Mesendoderm (in vitro differentiated cells): ENCODE measurements at regions not wholly inside any gene's neighbourhood (a gene's known extent, or its start where the extent isn't known, plus 50 kb on each side); places are given as distances from the start of the nearest gene placed in this dataset.
A peak's percentile ranks its signal among the peaks of the same experiment; 100 is the strongest.

ENCODE experiments used
- DNase-seq: peaks from one replicate; pipeline ENCODE4 v3.0.0; 2013
- H2AK5ac ChIP-seq: 2 replicates; pipeline ENCODE4 v1.6.1; 2013; ENCODE audit warnings: low read length, inconsistent platforms
- H2BK120ac ChIP-seq: 2 replicates; pipeline ENCODE4 v1.6.1; 2013; ENCODE audit warnings: low read depth, mild to moderate bottlenecking, low read length, moderate library complexity, mixed read lengths
- H2BK15ac ChIP-seq: replicated peaks from 2 replicates; pipeline ENCODE4 v1.6.1; 2013; ENCODE audit warnings: low read depth, mild to moderate bottlenecking, moderate library complexity
- H2BK5ac ChIP-seq: 2 replicates; pipeline ENCODE4 v1.6.1; 2013; ENCODE audit warnings: low read length, inconsistent platforms
- H3K18ac ChIP-seq: 2 replicates; pipeline ENCODE4 v1.6.1; 2013; ENCODE audit warnings: mild to moderate bottlenecking, low read length, mixed read lengths
- H3K23ac ChIP-seq: one replicate; pipeline ENCODE4 v1.6.1; 2013; ENCODE audit warnings: low read length
- H3K27ac ChIP-seq: 2 replicates; pipeline ENCODE4 v1.5.1; 2013; ENCODE audit warnings: low read depth, mild to moderate bottlenecking, inconsistent platforms, low read length, moderate library complexity
- H3K27me3 ChIP-seq: 2 replicates; pipeline ENCODE4 v1.6.1; 2013; ENCODE audit warnings: low read length, control low read depth, mild to moderate bottlenecking, inconsistent platforms; ENCODE audit not compliant: insufficient read depth, poor library complexity
- H3K36me3 ChIP-seq: 2 replicates; pipeline ENCODE4 v1.6.1; 2013; ENCODE audit warnings: low read length, inconsistent platforms; ENCODE audit not compliant: control insufficient read depth, insufficient read depth
- H3K4ac ChIP-seq: one replicate; pipeline ENCODE4 v1.6.1; 2013; ENCODE audit warnings: low read depth, mild to moderate bottlenecking, low read length, moderate library complexity
- H3K4me1 ChIP-seq: 2 replicates; pipeline ENCODE4 v1.6.1; 2013; ENCODE audit warnings: low read depth, low read length, inconsistent platforms; ENCODE audit not compliant: control insufficient read depth
- H3K4me2 ChIP-seq: 2 replicates; pipeline ENCODE4 v1.6.1; 2013; ENCODE audit warnings: low read length
- H3K4me3 ChIP-seq: 2 replicates; pipeline ENCODE4 v1.5.1; 2013; ENCODE audit warnings: mild to moderate bottlenecking, low read length
- H3K56ac ChIP-seq: one replicate; pipeline ENCODE4 v1.6.1; 2013; ENCODE audit warnings: low read length
- H3K79me1 ChIP-seq: 2 replicates; pipeline ENCODE4 v1.6.1; 2013; ENCODE audit warnings: low read length, inconsistent platforms
- H3K79me2 ChIP-seq: 2 replicates; pipeline ENCODE4 v1.6.1; 2013; ENCODE audit warnings: mild to moderate bottlenecking, low read length; ENCODE audit not compliant: control insufficient read depth, insufficient read depth
- H3K9ac ChIP-seq: 2 replicates; pipeline ENCODE4 v1.6.1; 2013; ENCODE audit warnings: low read length, inconsistent platforms
- H4K5ac ChIP-seq: one replicate; pipeline ENCODE4 v1.6.1; 2013; ENCODE audit warnings: low read length
- H4K8ac ChIP-seq: one replicate; pipeline ENCODE4 v1.6.1; 2013; ENCODE audit warnings: low read depth, mild to moderate bottlenecking, control low read depth, low read length, moderate library complexity
- WGBS: extraction: QIAGEN DNeasy Blood & Tissue Kit; methylation state at CpG from one replicate; pipeline ENCODE4 v1.1.7; 2013; ENCODE audit warnings: low lambda C conversion rate, missing lambda C conversion rate; ENCODE audit not compliant: insufficient coverage; ENCODE audit errors: extremely low coverage; 5-methylcytosine and 5-hydroxymethylcytosine counted together

- Histone ChIP-seq H3K4ac (no peak overlapping the region), H3K27me3 (no peaks in the 10 kb centered on the region), H3K56ac (no peak overlapping the region), H3K4me1 (no peaks in the 10 kb centered on the region), H2BK5ac (no peak overlapping the region), H3K9ac (no peak overlapping the region), H3K4me3 (no peak overlapping the region), H3K23ac (no peak overlapping the region), H2AK5ac (no peak overlapping the region), H3K18ac (no peak overlapping the region), H4K5ac (no peak overlapping the region), H3K79me2 (no peaks in the 10 kb centered on the region), H2BK120ac (no peak overlapping the region), H3K4me2 (no peak overlapping the region), H4K8ac (no peak overlapping the region), H2BK15ac (no peak overlapping the region), H3K27ac (no peak overlapping the region), H3K36me3 (no peaks in the 10 kb centered on the region), H3K79me1 (no peaks in the 10 kb centered on the region)
- DNase-seq = no peak
- no CpG with 5 or more reads among the region's 5 CpGs for WGBS
Measured at GRCh38 chr4:176949029-176949428, 156.3 kb upstream of the VEGFC start.

GRCh38 chr4:176953021-176953420 lies 160.3 kb upstream of the VEGFC start:
- Histone ChIP-seq H3K4me1 (no peaks in the 10 kb centered on the region), H3K9ac (no peak overlapping the region), H3K79me2 (no peaks in the 10 kb centered on the region), H3K56ac (no peak overlapping the region), H2AK5ac (no peak overlapping the region), H3K27me3 (no peaks in the 10 kb centered on the region), H3K27ac (no peak overlapping the region), H3K36me3 (no peaks in the 10 kb centered on the region), H3K4me2 (no peak overlapping the region), H4K8ac (no peak overlapping the region), H2BK5ac (no peak overlapping the region), H3K79me1 (no peaks in the 10 kb centered on the region), H2BK15ac (no peak overlapping the region), H4K5ac (no peak overlapping the region), H3K18ac (no peak overlapping the region), H3K4ac (no peak overlapping the region), H3K23ac (no peak overlapping the region), H2BK120ac (no peak overlapping the region), H3K4me3 (no peak overlapping the region)
- WGBS = no CpG with 5 or more reads among the region's 1 CpG
- DNase-seq = no peak

GRCh38 chr4:176957353-176958118 lies 164.8 kb upstream of the VEGFC start:
- no peak overlapping the region for H3K18ac ChIP-seq
- H2BK15ac ChIP-seq = no peak overlapping the region
- no peaks in the 10 kb centered on the region for H3K27me3 ChIP-seq
- no peak overlapping the region for H3K9ac ChIP-seq
- H2AK5ac ChIP-seq = no peak overlapping the region
- H3K79me1 ChIP-seq = no peaks in the 10 kb centered on the region
- H3K4me1 ChIP-seq = no peaks in the 10 kb centered on the region
- H3K4me3 ChIP-seq = no peak overlapping the region
- no peak overlapping the region for H3K4ac ChIP-seq
- H3K27ac ChIP-seq = no peak overlapping the region
- no peak overlapping the region for H3K4me2 ChIP-seq
- WGBS = no CpG with 5 or more reads among the region's 3 CpGs
- H3K79me2 ChIP-seq = no peaks in the 10 kb centered on the region
- no peaks in the 10 kb centered on the region for H3K36me3 ChIP-seq
- H2BK120ac ChIP-seq = no peak overlapping the region
- no peak overlapping the region for H3K56ac ChIP-seq
- no peak for DNase-seq
- H2BK5ac ChIP-seq = no peak overlapping the region
- no peak overlapping the region for H3K23ac ChIP-seq
- H4K8ac ChIP-seq = no peak overlapping the region
- no peak overlapping the region for H4K5ac ChIP-seq

- no peak overlapping the region for H3K4me3 ChIP-seq
- no peak for DNase-seq
- no peak overlapping the region for H3K23ac ChIP-seq
- H3K27ac ChIP-seq = no peak overlapping the region
- no peak overlapping the region for H4K8ac ChIP-seq
- H4K5ac ChIP-seq = no peak overlapping the region
- no peaks in the 10 kb centered on the region for H3K36me3 ChIP-seq
- no peak overlapping the region for H2BK15ac ChIP-seq
- H3K4me2 ChIP-seq = no peak overlapping the region
- no peaks in the 10 kb centered on the region for H3K27me3 ChIP-seq
- H3K79me1 ChIP-seq = no peaks in the 10 kb centered on the region
- H3K4ac ChIP-seq = no peak overlapping the region
- no peaks in the 10 kb centered on the region for H3K79me2 ChIP-seq
- H3K4me1 ChIP-seq = no peaks in the 10 kb centered on the region
- H2BK5ac ChIP-seq = no peak overlapping the region
- no CpG with 5 or more reads among the region's 5 CpGs for WGBS
- no peak overlapping the region for H3K56ac ChIP-seq
- H2AK5ac ChIP-seq = no peak overlapping the region
- H3K18ac ChIP-seq = no peak overlapping the region
- H2BK120ac ChIP-seq = no peak overlapping the region
- H3K9ac ChIP-seq = no peak overlapping the region
Measured at GRCh38 chr4:176959980-176960379, 167.3 kb upstream of the VEGFC start.

GRCh38 chr4:176963121-176963520 lies 170.4 kb upstream of the VEGFC start:
- WGBS = no CpG with 5 or more reads among the region's 2 CpGs
- no peak overlapping the region for H3K4ac ChIP-seq
- H3K9ac ChIP-seq = no peak overlapping the region
- no peak overlapping the region for H3K18ac ChIP-seq
- H3K79me2 ChIP-seq = no peaks in the 10 kb centered on the region
- no peak overlapping the region for H2BK15ac ChIP-seq
- no peak overlapping the region for H3K27ac ChIP-seq
- H3K4me3 ChIP-seq = no peak overlapping the region
- H3K4me2 ChIP-seq = no peak overlapping the region
- DNase-seq = no peak
- H3K27me3 ChIP-seq = no peaks in the 10 kb centered on the region
- H3K79me1 ChIP-seq = no peaks in the 10 kb centered on the region
- no peak overlapping the region for H3K56ac ChIP-seq
- no peaks in the 10 kb centered on the region for H3K36me3 ChIP-seq
- no peak overlapping the region for H4K5ac ChIP-seq
- no peak overlapping the region for H2BK5ac ChIP-seq
- H3K4me1 ChIP-seq = no peaks in the 10 kb centered on the region
- no peak overlapping the region for H4K8ac ChIP-seq
- no peak overlapping the region for H2BK120ac ChIP-seq
- no peak overlapping the region for H2AK5ac ChIP-seq
- H3K23ac ChIP-seq = no peak overlapping the region

GRCh38 chr4:176964116-176964691 lies 171.5 kb upstream of the VEGFC start:
- no peak overlapping the region for H3K18ac ChIP-seq
- no peak overlapping the region for H4K8ac ChIP-seq
- no peak overlapping the region for H3K27ac ChIP-seq
- H3K9ac ChIP-seq = no peak overlapping the region
- no peak overlapping the region for H3K56ac ChIP-seq
- H3K79me2 ChIP-seq = no peaks in the 10 kb centered on the region
- no peak overlapping the region for H2BK15ac ChIP-seq
- no peak overlapping the region for H3K23ac ChIP-seq
- H2AK5ac ChIP-seq = no peak overlapping the region
- H4K5ac ChIP-seq = no peak overlapping the region
- H3K4me3 ChIP-seq = no peak overlapping the region
- H3K4me2 ChIP-seq = no peak overlapping the region
- DNase-seq = peak; percentile 80
- no peak overlapping the region for H3K4ac ChIP-seq
- no peak overlapping the region for H2BK5ac ChIP-seq
- H3K4me1 ChIP-seq = no peaks in the 10 kb centered on the region
- H3K27me3 ChIP-seq = no peaks in the 10 kb centered on the region
- WGBS = no CpG with 5 or more reads among the region's 3 CpGs
- H3K79me1 ChIP-seq = no peaks in the 10 kb centered on the region
- no peak overlapping the region for H2BK120ac ChIP-seq
- no peaks in the 10 kb centered on the region for H3K36me3 ChIP-seq
